H1 (cell line): ENCODE measurements at regions not wholly inside any gene's neighbourhood (a gene's known extent, or its start where the extent isn't known, plus 50 kb on each side); places are given as distances from the start of the nearest gene placed in this dataset.

Experiments used
- BCL11A ChIP-seq, 2 experiments: IDR thresholded peaks; one replicate each; pipeline ENCODE4 v1.6.1; 2011; ENCODE audit warnings: low read depth in 2 of 2, low read length in 2 of 2, mild to moderate bottlenecking in 2 of 2
- CHD2 ChIP-seq: IDR thresholded peaks from 2 replicates; pipeline ENCODE4 v1.6.1; 2012; ENCODE audit warnings: low read length, improper control_type of control experiment
- CREB1 ChIP-seq: IDR thresholded peaks from 2 replicates; pipeline ENCODE4 v1.6.1; 2012; ENCODE audit warnings: inconsistent platforms
- EZH2 ChIP-seq: fragments of 200-600 bp; sonication (generic); IDR thresholded peaks from 2 replicates; pipeline ENCODE4 v1.7.1; 2012; ENCODE audit warnings: low read depth, mild to moderate bottlenecking, moderate library complexity, low read length, inconsistent platforms; ENCODE audit not compliant: severe bottlenecking
- GTF2F1 ChIP-seq: IDR thresholded peaks from 2 replicates; pipeline ENCODE4 v1.6.1; 2012; ENCODE audit warnings: low read depth, low read length, improper control_type of control experiment, borderline replicate concordance
- POLR2A ChIP-seq, 2 experiments: IDR thresholded peaks; 1 replicate in 1 of 2; 2 replicates in 1 of 2; pipeline ENCODE4 v1.6.1; 2011; ENCODE audit warnings: low read depth in 2 of 2, low read length in 2 of 2, mild to moderate bottlenecking in 2 of 2; ENCODE audit errors: control extremely low read depth in 1 of 2
- TF ChIP-seq, protein P1 (sequence below), 3 experiments: IDR thresholded peaks; 1 replicate in 2 of 3; 2 replicates in 1 of 3; pipeline versions ENCODE4 v1.5.1 to v1.6.1; 2011; ENCODE audit warnings: low read length in 3 of 3, mild to moderate bottlenecking in 3 of 3, inconsistent platforms in 2 of 3, low read depth in 1 of 3, moderate library complexity in 1 of 3; ENCODE audit not compliant: insufficient read depth in 1 of 3; ENCODE audit errors: control extremely low read depth in 1 of 3
- TF ChIP-seq, protein P2 (sequence below): IDR thresholded peaks from 2 replicates; pipeline ENCODE4 v1.6.1; 2011; ENCODE audit warnings: low read length, improper control_type of control experiment

DNA sequence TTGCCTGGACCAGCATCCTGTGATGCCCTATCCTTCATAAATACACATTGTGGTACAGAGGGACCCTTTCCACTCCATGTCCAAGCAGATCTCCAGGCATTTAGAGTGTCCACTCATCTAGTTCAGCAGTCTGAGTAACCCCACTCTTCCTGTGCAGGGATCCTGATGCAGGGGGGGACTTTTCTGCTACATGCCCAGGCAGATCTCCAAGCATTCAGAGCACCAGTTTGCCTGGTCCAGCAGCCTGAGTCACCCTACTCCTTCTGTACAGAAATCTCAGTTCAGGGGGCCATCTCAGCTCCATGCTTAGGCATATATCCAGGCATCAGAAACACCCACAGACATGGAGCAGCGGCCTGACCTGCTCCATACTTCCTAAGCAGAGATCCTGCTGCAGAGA lies 1089.8 kb downstream of the FAT4 start:
- TF ChIP-seq EZH2: no peak
- TF ChIP-seq CHD2: no peak
- TF ChIP-seq, protein P1, sequence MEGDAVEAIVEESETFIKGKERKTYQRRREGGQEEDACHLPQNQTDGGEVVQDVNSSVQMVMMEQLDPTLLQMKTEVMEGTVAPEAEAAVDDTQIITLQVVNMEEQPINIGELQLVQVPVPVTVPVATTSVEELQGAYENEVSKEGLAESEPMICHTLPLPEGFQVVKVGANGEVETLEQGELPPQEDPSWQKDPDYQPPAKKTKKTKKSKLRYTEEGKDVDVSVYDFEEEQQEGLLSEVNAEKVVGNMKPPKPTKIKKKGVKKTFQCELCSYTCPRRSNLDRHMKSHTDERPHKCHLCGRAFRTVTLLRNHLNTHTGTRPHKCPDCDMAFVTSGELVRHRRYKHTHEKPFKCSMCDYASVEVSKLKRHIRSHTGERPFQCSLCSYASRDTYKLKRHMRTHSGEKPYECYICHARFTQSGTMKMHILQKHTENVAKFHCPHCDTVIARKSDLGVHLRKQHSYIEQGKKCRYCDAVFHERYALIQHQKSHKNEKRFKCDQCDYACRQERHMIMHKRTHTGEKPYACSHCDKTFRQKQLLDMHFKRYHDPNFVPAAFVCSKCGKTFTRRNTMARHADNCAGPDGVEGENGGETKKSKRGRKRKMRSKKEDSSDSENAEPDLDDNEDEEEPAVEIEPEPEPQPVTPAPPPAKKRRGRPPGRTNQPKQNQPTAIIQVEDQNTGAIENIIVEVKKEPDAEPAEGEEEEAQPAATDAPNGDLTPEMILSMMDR (IDR thresholded peaks at IDR 0.05; ENCODE audit: control extremely low read depth in 1 of 3, insufficient read depth in 1 of 3, low read depth in 1 of 3, low read length in 3 of 3): no peak
- TF ChIP-seq GTF2F1: no peak
- TF ChIP-seq, protein P2, sequence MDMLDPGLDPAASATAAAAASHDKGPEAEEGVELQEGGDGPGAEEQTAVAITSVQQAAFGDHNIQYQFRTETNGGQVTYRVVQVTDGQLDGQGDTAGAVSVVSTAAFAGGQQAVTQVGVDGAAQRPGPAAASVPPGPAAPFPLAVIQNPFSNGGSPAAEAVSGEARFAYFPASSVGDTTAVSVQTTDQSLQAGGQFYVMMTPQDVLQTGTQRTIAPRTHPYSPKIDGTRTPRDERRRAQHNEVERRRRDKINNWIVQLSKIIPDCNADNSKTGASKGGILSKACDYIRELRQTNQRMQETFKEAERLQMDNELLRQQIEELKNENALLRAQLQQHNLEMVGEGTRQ: no peak
- TF ChIP-seq POLR2A (IDR thresholded peaks at IDR 0.05; ENCODE audit: control extremely low read depth in 1 of 2, low read depth in 2 of 2, low read length in 2 of 2): no peak
- no peak for TF ChIP-seq CREB1
- no peak for TF ChIP-seq BCL11A (IDR thresholded peaks at IDR 0.05; ENCODE audit: low read depth in 2 of 2, low read length in 2 of 2)
